GM10266 (cell line): ENCODE measurements at regions not wholly inside any gene's neighbourhood (a gene's known extent, or its start where the extent isn't known, plus 50 kb on each side); places are given as distances from the start of the nearest gene placed in this dataset.

Experiments used
- DNase-seq: peaks from one replicate; pipeline ENCODE4 v3.0.0; 2012; ENCODE audit errors: extremely low spot score
- TF ChIP-seq, protein P1 (sequence below): IDR thresholded peaks from 2 replicates; pipeline ENCODE4 v1.5.1; 2012; ENCODE audit warnings: mild to moderate bottlenecking, low read depth; ENCODE audit not compliant: control insufficient read depth, insufficient read depth; ENCODE audit errors: missing control alignments

DNA sequence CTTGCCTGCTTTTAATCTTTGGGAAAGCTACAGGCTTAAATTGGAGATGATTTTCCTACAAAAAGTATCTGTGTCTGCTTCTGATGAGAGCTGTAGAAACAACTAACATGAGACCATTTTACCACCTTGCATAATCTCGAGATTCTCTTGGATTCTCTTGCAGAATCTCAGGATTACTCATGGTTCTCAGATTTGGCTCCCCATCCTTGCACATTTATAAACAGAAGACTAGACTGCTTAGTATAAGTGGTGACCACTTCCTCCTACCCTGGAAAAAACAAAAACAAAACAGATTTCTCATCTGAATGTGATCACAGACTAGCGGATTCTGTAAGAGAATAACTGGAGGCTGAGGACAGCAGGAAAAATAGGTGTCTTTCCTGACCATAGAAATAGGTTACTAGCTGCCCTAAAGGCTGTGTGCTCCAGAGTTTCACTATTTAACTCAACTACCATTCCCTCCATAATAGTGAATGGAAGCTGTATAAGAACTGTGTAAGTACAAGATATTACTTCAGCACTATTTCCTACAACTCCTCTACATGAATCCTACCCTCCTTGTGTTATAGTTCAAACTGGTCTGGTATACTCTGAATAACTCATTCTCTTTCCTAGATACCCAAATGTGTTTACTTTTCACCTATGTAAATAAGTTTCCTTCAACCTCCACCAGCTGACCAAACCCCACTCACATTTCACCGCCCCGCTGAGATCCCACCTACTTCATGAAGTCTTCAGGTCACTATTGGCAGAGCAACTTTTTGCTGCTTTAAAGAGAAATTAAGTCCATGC is 122.2 kb upstream of the C2CD4B start:
- TF ChIP-seq, protein P1, sequence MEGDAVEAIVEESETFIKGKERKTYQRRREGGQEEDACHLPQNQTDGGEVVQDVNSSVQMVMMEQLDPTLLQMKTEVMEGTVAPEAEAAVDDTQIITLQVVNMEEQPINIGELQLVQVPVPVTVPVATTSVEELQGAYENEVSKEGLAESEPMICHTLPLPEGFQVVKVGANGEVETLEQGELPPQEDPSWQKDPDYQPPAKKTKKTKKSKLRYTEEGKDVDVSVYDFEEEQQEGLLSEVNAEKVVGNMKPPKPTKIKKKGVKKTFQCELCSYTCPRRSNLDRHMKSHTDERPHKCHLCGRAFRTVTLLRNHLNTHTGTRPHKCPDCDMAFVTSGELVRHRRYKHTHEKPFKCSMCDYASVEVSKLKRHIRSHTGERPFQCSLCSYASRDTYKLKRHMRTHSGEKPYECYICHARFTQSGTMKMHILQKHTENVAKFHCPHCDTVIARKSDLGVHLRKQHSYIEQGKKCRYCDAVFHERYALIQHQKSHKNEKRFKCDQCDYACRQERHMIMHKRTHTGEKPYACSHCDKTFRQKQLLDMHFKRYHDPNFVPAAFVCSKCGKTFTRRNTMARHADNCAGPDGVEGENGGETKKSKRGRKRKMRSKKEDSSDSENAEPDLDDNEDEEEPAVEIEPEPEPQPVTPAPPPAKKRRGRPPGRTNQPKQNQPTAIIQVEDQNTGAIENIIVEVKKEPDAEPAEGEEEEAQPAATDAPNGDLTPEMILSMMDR: no peak
- DNase-seq: no peak

DNA sequence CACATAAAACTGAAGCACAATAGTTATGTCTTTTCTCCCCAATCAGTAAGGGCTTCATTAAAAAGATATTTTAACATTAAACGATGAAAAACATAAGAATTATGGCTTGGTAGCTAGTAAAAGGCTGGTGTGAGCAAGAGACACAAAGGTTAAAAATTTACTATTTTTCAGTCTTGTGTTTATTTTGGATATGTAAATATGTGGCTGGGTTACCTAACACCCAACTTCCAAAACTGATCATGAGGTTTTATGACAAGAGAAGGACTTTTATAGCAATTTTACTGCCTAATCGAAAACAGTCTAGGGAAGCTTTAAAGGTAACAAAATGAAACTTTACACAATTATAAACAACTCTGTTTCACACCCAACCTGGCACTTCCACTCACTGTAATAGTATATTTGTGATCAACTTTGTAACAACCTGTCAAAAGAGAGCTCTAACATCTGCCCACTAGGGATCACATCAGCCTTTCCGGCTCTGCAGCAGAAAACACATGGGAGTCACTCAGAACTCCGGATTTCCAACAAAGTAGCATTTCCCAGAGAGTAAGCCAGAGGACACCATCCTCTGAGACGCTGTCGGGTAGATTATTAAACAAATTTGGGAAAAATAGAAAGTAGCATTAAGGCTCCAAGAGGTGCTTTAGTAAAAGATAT is 123.4 kb upstream of the C2CD4B start:
- TF ChIP-seq, protein P1: no peak
- DNase-seq: no peak

DNA sequence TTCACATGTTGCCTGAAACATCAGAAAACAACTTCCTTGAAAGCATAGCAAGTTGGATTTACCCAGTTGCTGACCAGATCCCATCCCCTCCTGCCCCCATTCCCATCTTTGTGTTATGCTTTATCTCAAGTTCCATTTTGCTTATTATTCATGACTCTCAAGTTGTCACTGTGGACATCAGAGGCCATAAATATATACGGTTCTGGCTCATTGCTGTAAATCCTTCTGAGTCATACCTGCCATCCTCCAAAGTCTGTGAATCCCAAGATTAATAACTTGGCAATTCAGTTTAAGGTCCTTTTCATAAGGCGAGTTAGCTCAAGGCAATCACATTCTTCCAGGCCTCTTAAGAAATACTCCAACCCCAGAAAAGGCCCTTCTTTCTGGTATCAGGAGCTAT is 126.2 kb upstream of the C2CD4B start:
- DNase-seq: no peak
- TF ChIP-seq, protein P1: no peak

- DNase-seq: no peak
- TF ChIP-seq, protein P1: no peak
Observed at GRCh38 chr15:62296756-62297507, 131.8 kb upstream of the C2CD4B start.

- DNase-seq: no peak
- TF ChIP-seq, protein P1: no peak
Observed at GRCh38 chr15:62297522-62297921, 132.4 kb upstream of the C2CD4B start.

DNA sequence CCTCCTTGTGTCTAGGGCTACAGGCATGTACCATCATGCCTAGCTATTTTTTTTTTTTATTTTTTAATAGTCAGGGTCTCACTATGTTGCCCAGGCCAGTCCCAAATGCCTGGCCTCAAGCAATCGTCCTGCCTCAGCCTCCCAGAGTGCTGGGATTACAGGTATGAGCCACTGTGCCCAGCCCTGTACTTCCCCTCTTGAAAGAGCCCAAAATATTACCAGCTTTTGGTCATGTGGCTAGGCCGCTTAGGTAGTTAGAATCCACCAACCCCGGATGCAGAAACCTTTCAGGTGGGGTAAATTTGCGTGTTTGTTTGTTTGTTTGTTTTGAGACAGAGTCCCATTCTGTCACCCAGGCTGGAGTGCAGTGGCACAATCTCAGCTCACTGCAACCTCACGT is 132.8 kb upstream of the C2CD4B start:
- no peak for DNase-seq
- TF ChIP-seq, protein P1: no peak
